ENCODE measurements at regions not wholly inside any gene's neighbourhood (a gene's known extent, or its start where the extent isn't known, plus 50 kb on each side); places are given as distances from the start of the nearest gene placed in this dataset.

DNA sequence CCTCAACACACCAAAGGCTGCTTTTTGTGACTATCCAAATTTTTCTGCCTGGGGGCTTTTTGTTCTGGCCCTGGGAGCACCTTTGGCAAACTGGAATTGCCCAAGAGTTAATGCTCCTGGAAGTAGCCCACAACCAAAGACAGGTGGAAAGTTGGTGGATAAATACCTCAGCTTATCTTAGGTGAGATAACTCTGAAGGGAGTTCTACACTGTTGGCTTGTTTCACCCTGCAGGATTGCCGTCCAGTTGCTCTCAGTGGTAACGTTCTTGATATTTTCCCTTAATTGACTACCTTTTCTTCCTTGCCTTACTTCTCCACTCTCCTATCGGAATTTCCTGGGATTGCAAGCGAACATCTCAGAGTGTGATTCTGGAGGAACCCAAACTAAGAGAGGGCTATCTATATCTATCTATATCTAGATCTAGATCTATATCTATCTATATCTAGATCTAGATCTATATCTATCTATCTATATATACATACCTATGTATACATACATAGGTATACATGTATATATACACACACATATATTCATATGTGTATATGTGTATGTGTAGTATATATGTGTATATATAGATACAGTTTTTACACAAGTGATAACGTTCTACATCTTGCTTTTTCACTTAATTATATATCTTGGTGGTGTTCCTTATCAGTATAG lies 82.6 kb upstream of the DHX15 start:
- Histone ChIP-seq H3K36me3 (ENCODE audit: control insufficient read depth, insufficient read depth, low read length) (no peaks in the 10 kb centered on the region), H3K9me3 (replicated peaks; ENCODE audit: control insufficient read depth, low read depth, low read length) (no peaks in the 10 kb centered on the region), H3K4me3 (ENCODE audit: low read length) (no peak overlapping the region), H3K27me3 (ENCODE audit: control insufficient read depth, insufficient read depth, low read length) (no peaks in the 10 kb centered on the region), H3K4me1 (ENCODE audit: control insufficient read depth, insufficient read depth, low read length) (peaks cover 2% of the 10 kb centered on the region), H3K27ac (ENCODE audit: low read length) (no peak overlapping the region)
- WGBS (ENCODE audit: insufficient coverage) = 100% methylated on average over 2 of the region's 5 CpGs
- DNase-seq = no peak

DNA sequence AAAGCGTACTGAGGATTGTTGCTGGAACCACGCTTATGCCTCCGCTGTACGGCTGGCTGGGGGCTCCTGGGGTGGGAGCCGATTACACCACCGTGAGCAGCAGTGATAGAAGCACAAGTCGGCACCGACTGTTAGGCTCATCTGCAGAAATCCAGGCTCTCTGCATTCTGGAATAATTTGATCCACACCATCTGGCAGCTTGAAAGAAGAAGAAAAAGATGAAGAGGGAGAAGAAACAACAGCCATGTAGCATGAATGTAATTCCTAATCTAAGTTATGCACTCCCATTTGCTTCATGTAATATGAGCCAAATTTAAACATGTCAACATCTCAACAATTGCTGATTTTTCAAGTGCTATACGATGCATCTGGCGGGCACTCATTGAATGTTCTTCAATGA lies 84.6 kb upstream of the DHX15 start:
- peaks cover 2% of the 10 kb centered on the region for H3K4me1 ChIP-seq (ENCODE audit: control insufficient read depth, insufficient read depth, low read length)
- H3K27ac ChIP-seq (ENCODE audit: low read length) = no peak overlapping the region
- DNase-seq = no peak
- no peaks in the 10 kb centered on the region for H3K9me3 ChIP-seq (replicated peaks; ENCODE audit: control insufficient read depth, low read depth, low read length)
- H3K36me3 ChIP-seq (ENCODE audit: control insufficient read depth, insufficient read depth, low read length) = no peaks in the 10 kb centered on the region
- WGBS (ENCODE audit: insufficient coverage) = 65% methylated on average over 6 of the region's 10 CpGs
- no peak overlapping the region for H3K4me3 ChIP-seq (ENCODE audit: low read length)
- H3K27me3 ChIP-seq (ENCODE audit: control insufficient read depth, insufficient read depth, low read length) = no peaks in the 10 kb centered on the region

DNA sequence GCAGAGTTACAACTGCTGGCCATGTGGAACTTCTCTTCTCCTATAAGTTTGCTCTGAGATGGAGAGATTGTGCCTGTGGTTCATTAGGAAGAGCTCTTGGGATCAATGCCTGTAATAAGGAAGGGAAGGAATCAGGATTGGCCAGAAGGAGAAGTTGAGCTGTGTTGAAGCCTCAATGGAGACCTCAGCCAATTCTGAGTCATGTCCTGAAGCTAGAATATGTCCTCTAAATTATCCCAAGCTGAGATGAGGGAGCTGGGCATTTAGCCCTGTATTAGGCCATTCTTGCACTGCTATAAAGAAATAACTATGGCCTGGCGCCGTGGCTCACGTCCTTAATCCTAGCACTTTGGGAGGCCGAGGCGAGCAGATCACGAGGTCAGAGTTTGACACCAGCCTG lies 85.4 kb upstream of the DHX15 start:
- H3K27me3 ChIP-seq (ENCODE audit: control insufficient read depth, insufficient read depth, low read length) = no peaks in the 10 kb centered on the region
- H3K36me3 ChIP-seq (ENCODE audit: control insufficient read depth, insufficient read depth, low read length) = no peaks in the 10 kb centered on the region
- no peak for DNase-seq
- 91% methylated on average over 6 of the region's 6 CpGs for WGBS (ENCODE audit: insufficient coverage)
- H3K27ac ChIP-seq (ENCODE audit: low read length) = no peak overlapping the region
- no peaks in the 10 kb centered on the region for H3K9me3 ChIP-seq (replicated peaks; ENCODE audit: control insufficient read depth, low read depth, low read length)
- H3K4me3 ChIP-seq (ENCODE audit: low read length) = no peak overlapping the region
- peaks cover under 1% of the 10 kb centered on the region for H3K4me1 ChIP-seq (ENCODE audit: control insufficient read depth, insufficient read depth, low read length)

DNA sequence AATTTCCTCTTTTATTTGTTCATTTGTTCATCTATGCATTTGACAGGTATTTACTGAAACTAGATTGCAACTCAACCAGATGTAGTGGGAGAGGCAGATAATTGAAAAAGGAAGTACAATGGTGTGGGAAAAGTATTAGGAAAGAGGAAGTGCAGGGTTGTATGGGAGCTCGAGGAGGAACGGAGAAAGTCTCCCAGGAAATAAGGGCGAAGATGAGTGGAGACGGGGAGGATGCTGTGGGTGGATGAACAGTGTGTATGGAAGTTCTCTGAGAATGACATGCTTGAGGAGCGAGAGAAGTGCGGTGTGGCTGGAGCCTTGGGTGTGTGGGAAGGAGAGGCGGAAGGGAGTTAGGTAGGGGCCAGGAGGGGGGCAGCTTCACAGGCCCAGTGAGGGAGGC lies 87.5 kb upstream of the DHX15 start:
- Histone ChIP-seq H3K4me3 (ENCODE audit: low read length) (no peak overlapping the region), H3K4me1 (ENCODE audit: control insufficient read depth, insufficient read depth, low read length) (no peaks in the 10 kb centered on the region)

DNA sequence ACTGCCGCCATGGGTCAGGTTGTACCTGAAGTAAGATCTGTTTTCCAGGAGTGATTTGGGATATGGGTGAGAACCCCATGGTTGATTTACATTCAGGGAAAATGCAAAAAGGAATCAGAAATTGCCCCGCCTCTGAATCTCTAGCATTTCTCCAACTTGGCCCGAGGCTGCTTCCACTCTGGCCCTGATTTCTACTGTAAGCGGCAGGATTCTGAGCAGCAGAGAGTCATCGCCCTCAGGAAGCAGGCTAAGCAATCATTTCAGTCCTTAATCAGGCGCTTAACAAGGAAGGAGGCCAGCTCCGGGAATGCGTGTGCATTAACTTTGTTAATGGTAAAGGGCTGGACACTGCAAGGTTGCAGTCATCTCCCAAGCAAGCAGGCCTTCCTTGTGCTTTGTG lies 88.5 kb upstream of the DHX15 start:
- H3K9me3 ChIP-seq (replicated peaks; ENCODE audit: control insufficient read depth, low read depth, low read length) = no peaks in the 10 kb centered on the region
- WGBS (ENCODE audit: insufficient coverage) = 76% methylated on average over 8 of the region's 8 CpGs

More for the DNA sequence above, 87.5 kb upstream of the DHX15 start:
- Histone ChIP-seq H3K36me3 (ENCODE audit: control insufficient read depth, insufficient read depth, low read length) (no peaks in the 10 kb centered on the region), H3K27me3 (ENCODE audit: control insufficient read depth, insufficient read depth, low read length) (no peaks in the 10 kb centered on the region), H3K9me3 (replicated peaks; ENCODE audit: control insufficient read depth, low read depth, low read length) (no peaks in the 10 kb centered on the region), H3K27ac (ENCODE audit: low read length) (no peak overlapping the region)
- no peak for DNase-seq
- 69% methylated on average over 7 of the region's 7 CpGs for WGBS (ENCODE audit: insufficient coverage)

DNA sequence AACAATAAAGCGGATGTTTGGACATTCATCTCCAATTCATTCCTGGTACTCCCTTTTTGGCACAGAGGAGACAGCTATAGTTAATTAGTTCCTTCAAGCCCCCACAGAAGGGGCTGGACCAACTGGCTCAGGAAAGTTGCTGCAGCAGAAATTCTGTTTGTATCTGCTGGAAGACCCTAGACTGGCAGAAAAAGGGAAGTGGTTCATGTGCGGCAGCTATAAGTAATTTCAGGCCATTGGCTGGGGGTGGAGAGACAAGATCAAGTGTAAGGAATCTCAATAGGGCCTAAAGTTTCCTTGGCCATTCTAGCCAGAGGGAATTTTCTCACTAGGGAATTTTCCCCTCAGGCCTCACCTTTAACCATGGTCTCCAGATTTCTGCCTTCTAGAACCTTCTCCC lies 89.9 kb upstream of the DHX15 start:
- Histone ChIP-seq H3K9me3 (replicated peaks; ENCODE audit: control insufficient read depth, low read depth, low read length) (no peaks in the 10 kb centered on the region), H3K36me3 (ENCODE audit: control insufficient read depth, insufficient read depth, low read length) (no peaks in the 10 kb centered on the region), H3K4me3 (ENCODE audit: low read length) (no peak overlapping the region), H3K4me1 (ENCODE audit: control insufficient read depth, insufficient read depth, low read length) (no peaks in the 10 kb centered on the region), H3K27ac (ENCODE audit: low read length) (no peak overlapping the region), H3K27me3 (ENCODE audit: control insufficient read depth, insufficient read depth, low read length) (peaks cover 2% of the 10 kb centered on the region)
- DNase-seq = no peak
- WGBS (ENCODE audit: insufficient coverage) = 86% methylated on average over 1 of the region's 2 CpGs

More for the DNA sequence above, 88.5 kb upstream of the DHX15 start:
- Histone ChIP-seq H3K27me3 (ENCODE audit: control insufficient read depth, insufficient read depth, low read length) (no peaks in the 10 kb centered on the region), H3K27ac (ENCODE audit: low read length) (no peak overlapping the region), H3K4me3 (ENCODE audit: low read length) (no peak overlapping the region), H3K36me3 (ENCODE audit: control insufficient read depth, insufficient read depth, low read length) (no peaks in the 10 kb centered on the region), H3K4me1 (ENCODE audit: control insufficient read depth, insufficient read depth, low read length) (no peaks in the 10 kb centered on the region)
- DNase-seq = no peak

DNA sequence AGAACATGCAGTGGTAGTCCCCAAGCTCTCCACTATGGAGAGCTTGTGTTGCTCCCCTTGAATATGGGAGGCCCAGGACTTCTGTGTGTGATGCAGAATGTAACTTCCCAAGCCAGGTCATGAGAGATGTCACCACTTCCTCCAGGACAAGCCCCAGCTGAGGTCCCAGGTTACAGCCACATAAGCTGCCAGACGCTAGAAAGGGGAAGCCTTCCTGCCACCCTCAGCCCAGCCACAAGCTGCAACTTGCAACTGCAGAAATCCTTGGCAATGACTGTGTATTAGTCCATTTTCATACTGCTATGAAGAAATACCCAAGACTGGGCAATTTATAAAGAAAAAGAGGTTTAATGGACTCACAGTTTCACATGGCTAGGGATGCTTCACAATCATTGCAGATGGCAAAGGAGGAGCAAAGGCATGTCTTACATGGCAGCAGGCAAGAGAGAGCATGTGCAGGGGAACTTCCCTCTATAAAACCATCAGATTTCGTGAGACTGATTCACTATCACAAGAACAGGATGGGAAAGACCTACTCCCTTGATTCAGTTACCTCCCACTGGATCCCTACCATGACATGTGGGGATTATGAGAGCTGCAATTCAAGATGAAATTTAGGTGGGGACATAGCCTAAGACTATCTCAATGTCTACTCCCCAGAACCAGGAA lies 91.5 kb upstream of the DHX15 start:
- H3K36me3 ChIP-seq (ENCODE audit: control insufficient read depth, insufficient read depth, low read length) = no peaks in the 10 kb centered on the region
- peaks cover 2% of the 10 kb centered on the region for H3K27me3 ChIP-seq (ENCODE audit: control insufficient read depth, insufficient read depth, low read length)
- no peak overlapping the region for H3K4me3 ChIP-seq (ENCODE audit: low read length)
- H3K27ac ChIP-seq (ENCODE audit: low read length) = no peak overlapping the region
- no peaks in the 10 kb centered on the region for H3K9me3 ChIP-seq (replicated peaks; ENCODE audit: control insufficient read depth, low read depth, low read length)
- no CpG with 5 or more reads among the region's 2 CpGs for WGBS (ENCODE audit: insufficient coverage)
- H3K4me1 ChIP-seq (ENCODE audit: control insufficient read depth, insufficient read depth, low read length) = no peaks in the 10 kb centered on the region
- no peak for DNase-seq

DNA sequence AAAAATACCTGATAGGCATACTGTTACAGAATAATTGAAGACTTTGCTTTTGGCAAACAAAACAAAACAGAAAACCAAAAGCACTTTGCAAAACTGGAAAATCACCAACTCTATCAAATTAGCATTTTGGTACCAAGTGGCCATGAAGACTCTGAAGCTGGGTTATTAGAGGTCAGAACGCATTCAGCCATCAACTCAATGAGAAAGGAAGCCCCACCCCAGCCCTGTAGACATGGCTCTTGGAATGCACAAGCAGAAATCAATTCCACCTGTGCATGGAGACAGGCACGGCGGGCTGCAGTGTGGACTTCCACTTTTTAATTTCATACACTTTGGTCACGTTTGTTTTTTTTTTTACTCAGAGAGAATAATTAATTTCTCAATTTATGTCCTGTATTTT lies 93.6 kb upstream of the DHX15 start:
- no peaks in the 10 kb centered on the region for H3K9me3 ChIP-seq (replicated peaks; ENCODE audit: control insufficient read depth, low read depth, low read length)
- no peak overlapping the region for H3K4me3 ChIP-seq (ENCODE audit: low read length)
- H3K4me1 ChIP-seq (ENCODE audit: control insufficient read depth, insufficient read depth, low read length) = no peaks in the 10 kb centered on the region
- no CpG with 5 or more reads among the region's 4 CpGs for WGBS (ENCODE audit: insufficient coverage)
- no peak for DNase-seq
- no peak overlapping the region for H3K27ac ChIP-seq (ENCODE audit: low read length)
- H3K36me3 ChIP-seq (ENCODE audit: control insufficient read depth, insufficient read depth, low read length) = no peaks in the 10 kb centered on the region
- peaks cover 2% of the 10 kb centered on the region for H3K27me3 ChIP-seq (ENCODE audit: control insufficient read depth, insufficient read depth, low read length)

DNA sequence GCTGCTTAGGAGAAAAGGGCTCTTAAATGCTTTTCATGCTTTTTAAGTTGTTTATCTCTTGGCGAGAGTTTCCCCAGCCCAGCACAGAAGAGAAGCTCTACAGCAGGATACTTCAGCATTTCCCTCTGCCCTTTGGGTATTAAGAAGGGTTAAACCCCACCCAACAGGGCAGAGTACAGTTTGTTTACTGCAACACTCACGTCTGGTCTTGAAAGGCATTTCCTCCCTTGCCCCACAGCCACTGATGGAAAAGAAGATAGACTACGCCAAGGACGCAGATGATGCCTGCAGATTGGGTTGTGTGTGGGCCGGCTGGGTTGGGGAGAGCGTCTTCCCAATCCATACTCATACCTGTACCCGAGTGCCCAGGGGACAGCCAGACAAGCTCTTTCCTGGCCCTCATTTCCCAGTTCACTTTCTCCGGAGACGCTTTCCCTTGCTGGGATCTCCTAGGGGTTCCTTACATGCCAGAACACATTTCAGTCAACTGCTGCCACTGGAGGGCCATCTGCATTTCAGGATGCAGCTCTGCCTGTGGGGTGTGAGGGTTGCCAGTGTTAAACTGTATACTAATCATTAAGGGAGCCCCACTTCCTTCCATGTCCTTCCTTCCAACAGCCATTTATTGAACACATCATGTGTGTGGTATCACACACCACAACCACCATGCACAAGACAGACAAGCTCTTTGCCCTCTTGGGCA lies 96.5 kb upstream of the DHX15 start:
- H3K36me3 ChIP-seq (ENCODE audit: control insufficient read depth, insufficient read depth, low read length) = no peaks in the 10 kb centered on the region
- no peak overlapping the region for H3K27ac ChIP-seq (ENCODE audit: low read length)
- peaks cover 2% of the 10 kb centered on the region for H3K27me3 ChIP-seq (ENCODE audit: control insufficient read depth, insufficient read depth, low read length)
- no peak for DNase-seq
- WGBS (ENCODE audit: insufficient coverage) = no CpG with 5 or more reads among the region's 9 CpGs
- no peaks in the 10 kb centered on the region for H3K4me1 ChIP-seq (ENCODE audit: control insufficient read depth, insufficient read depth, low read length)
- H3K4me3 ChIP-seq (ENCODE audit: low read length) = no peak overlapping the region
- H3K9me3 ChIP-seq (replicated peaks; ENCODE audit: control insufficient read depth, low read depth, low read length) = no peaks in the 10 kb centered on the region

DNA sequence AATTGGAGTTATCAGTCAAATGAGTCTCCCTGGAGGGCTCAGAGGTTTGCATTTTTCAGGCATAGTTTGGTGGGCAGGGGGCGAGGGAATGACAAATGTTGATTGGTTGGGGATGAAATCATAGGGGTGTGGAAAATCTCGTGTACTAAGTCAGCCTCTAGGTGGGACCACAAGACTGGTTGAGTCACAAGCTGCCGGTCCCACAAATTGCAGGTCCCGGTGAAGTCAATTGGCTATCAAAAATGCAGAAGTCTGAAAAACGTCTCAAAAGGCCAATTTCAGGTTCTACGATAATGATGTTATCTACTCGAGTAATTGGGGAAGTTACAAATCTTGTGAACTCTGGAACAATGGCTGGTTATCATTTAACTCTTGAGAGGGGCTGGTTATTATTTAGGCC lies 98.8 kb upstream of the DHX15 start:
- Histone ChIP-seq H3K4me1 (ENCODE audit: control insufficient read depth, insufficient read depth, low read length) (no peaks in the 10 kb centered on the region), H3K27me3 (ENCODE audit: control insufficient read depth, insufficient read depth, low read length) (peaks cover 2% of the 10 kb centered on the region), H3K4me3 (ENCODE audit: low read length) (no peak overlapping the region), H3K27ac (ENCODE audit: low read length) (no peak overlapping the region), H3K36me3 (ENCODE audit: control insufficient read depth, insufficient read depth, low read length) (no peaks in the 10 kb centered on the region), H3K9me3 (replicated peaks; ENCODE audit: control insufficient read depth, low read depth, low read length) (no peaks in the 10 kb centered on the region)
- no peak for DNase-seq
- 68% methylated on average over 3 of the region's 7 CpGs for WGBS (ENCODE audit: insufficient coverage)
